ENCODE measurements at regions not wholly inside any gene's neighbourhood (a gene's known extent, or its start where the extent isn't known, plus 50 kb on each side); places are given as distances from the start of the nearest gene placed in this dataset.

DNA sequence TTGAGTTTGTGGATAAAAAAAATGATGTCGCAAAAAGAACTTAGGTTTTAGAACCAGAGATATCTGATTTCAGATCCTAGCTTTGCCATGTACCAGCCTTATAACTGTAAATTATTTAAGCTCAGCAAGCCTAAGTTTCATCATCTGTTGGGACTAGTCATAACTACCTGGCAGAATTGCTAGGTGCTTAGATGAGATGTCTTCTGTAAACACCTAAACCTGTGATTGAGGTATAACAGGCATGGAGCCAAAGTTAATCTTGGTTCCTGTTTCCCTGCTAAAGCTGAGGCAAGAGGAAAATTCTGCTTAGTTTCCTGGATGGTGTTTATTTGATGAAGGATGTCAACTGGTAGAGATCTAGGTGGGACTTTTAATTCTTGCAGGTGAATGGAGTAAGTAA, 331.3 kb upstream of the RBMS3 start:
- Histone ChIP-seq H3K9me3 (ENCODE audit: control insufficient read depth, low read length) (no peaks in the 10 kb centered on the region), H3K27ac (ENCODE audit: low read length) (no peak overlapping the region), H3K4me3 (ENCODE audit: low read length) (no peak overlapping the region), H3K27me3 (ENCODE audit: control insufficient read depth, insufficient read depth) (no peaks in the 10 kb centered on the region), H3K4me1 (ENCODE audit: control insufficient read depth, insufficient read depth, low read length) (no peaks in the 10 kb centered on the region)
- DNase-seq = no peak
- ATAC-seq = no peak
- intact Hi-C loops (cut with DNase I) = no loop called here
- WGBS = 91% methylated on average over 1 of the region's 1 CpG

DNA sequence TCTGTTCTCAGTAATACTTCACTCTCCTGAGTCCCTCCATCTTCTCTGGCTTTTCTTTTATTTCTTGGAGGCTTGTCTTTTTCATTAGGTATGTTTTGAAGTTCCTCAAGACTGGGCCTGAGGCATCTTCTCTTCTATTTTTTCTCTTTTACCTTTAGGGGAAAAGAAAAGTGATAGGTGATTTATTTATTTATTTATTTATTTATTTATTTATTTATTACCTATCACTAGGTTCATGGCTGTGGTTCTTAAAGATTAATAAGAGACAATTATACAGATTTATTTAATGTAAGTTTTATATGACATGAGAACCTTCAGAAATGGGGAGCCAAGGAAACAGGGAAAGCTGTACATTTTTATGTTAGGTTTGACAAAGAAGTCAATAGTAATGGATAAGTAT, 330.3 kb upstream of the RBMS3 start:
- ATAC-seq (no peak), DNase-seq (no peak)
- no peak overlapping the region for H3K27ac ChIP-seq (ENCODE audit: low read length)
- H3K27me3 ChIP-seq (ENCODE audit: control insufficient read depth, insufficient read depth) = no peaks in the 10 kb centered on the region
- no peaks in the 10 kb centered on the region for H3K4me1 ChIP-seq (ENCODE audit: control insufficient read depth, insufficient read depth, low read length)
- intact Hi-C loops (cut with DNase I) = no loop called here
- no peak overlapping the region for H3K4me3 ChIP-seq (ENCODE audit: low read length)
- no peaks in the 10 kb centered on the region for H3K9me3 ChIP-seq (ENCODE audit: control insufficient read depth, low read length)

DNA sequence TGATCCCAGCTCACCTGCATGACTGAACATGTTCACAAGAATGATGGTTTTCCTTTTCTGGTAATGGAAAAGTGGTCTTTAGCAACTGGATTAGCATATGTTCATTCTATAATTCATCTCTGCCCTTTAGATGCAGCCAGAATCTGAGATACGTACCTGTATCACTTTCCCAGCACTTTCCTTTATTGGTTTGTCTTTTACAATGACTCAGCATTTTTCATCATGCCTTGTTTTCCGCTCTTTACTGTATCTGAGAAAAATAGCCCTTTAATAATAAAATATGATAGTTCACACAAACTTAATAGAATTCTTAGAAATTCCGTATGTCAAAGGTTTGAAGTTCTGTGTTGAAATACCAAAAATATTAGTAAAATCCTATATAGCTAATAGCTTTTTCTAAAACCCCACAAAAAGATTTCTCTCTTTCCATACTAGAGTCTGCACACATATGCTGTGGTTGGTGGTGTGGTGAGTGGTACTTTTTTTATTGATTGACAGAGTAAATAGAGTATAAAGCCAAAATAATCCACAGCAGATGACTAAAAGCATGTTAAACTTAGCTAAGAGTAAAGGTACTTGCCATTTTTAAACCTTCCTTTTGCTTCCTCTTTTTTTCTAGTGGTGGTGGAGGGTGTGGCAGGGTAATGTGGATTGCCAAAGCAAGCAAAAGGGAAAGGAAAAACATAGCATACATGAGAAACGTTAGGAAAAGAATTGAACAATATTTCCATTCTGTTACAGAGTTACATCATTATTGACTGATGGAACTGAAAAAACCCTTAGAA, 328.9 kb upstream of the RBMS3 start:
- DNase-seq (no peak), ATAC-seq (peak in 1 of 2 donors; percentile 28)
- intact Hi-C loops (cut with DNase I) = no loop called here

DNA sequence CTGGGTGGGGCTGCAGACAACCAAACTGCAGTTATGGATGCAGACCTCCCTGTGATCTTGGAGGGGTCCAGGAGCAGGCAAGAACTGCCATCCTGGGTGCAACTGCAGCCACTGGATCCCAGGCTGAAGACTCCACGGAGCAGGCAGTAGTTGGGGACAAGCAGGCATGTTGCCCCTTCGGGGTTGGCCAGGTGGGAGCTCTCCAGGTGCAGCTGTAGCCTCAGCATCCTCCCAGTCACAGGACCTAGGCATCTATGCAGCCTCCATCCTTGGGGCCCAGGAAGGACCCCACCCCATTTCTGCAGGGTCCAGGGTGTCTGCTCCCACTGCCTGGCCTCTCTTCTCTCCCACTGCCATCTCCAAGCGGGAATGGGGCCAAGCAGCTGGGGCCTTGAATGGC, 322.2 kb upstream of the RBMS3 start:
- Histone ChIP-seq H3K4me1 (ENCODE audit: control insufficient read depth, insufficient read depth, low read length) (no peaks in the 10 kb centered on the region), H3K9me3 (ENCODE audit: control insufficient read depth, low read length) (no peaks in the 10 kb centered on the region), H3K27me3 (ENCODE audit: control insufficient read depth, insufficient read depth) (no peaks in the 10 kb centered on the region), H3K4me3 (ENCODE audit: low read length) (no peak overlapping the region), H3K27ac (ENCODE audit: low read length) (no peak overlapping the region)
- WGBS = 90% methylated on average over 3 of the region's 3 CpGs
- peak in 1 of 3 donors; percentile 21 for DNase-seq
- intact Hi-C loops (cut with DNase I) = no loop called here
- no peak for ATAC-seq

More for the DNA sequence above, 328.9 kb upstream of the RBMS3 start:
- Histone ChIP-seq H3K9me3 (ENCODE audit: control insufficient read depth, low read length) (no peaks in the 10 kb centered on the region), H3K4me3 (ENCODE audit: low read length) (no peak overlapping the region), H3K4me1 (ENCODE audit: control insufficient read depth, insufficient read depth, low read length) (no peaks in the 10 kb centered on the region), H3K27me3 (ENCODE audit: control insufficient read depth, insufficient read depth) (no peaks in the 10 kb centered on the region), H3K27ac (ENCODE audit: low read length) (no peak overlapping the region)
- 73% methylated on average over 4 of the region's 4 CpGs for WGBS

DNA sequence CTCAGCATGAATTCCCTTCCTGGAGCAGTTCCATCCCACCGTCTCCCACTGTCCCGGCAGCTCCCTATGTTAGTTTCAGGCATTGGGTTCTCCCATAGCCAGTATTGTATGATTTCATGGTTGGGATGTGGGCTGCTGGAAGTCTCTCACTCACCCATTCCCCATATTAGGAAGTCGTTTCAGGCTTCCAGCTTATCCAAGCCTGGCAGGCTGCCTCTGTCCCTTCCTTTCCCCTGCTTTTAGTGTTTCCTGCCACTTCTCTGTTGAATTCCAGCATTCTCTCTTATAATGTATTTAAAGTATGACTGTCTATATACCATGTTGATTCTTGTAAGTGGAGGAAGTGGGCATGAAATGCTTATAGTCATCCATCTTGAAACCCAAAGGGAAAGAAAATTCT, 309.7 kb upstream of the RBMS3 start:
- intact Hi-C loops (cut with DNase I) = no loop called here
- no peaks in the 10 kb centered on the region for H3K4me1 ChIP-seq (ENCODE audit: control insufficient read depth, insufficient read depth, low read length)
- 29% methylated on average over 3 of the region's 3 CpGs for WGBS
- DNase-seq (no peak), ATAC-seq (no peak)
- no peak overlapping the region for H3K4me3 ChIP-seq (ENCODE audit: low read length)
- H3K9me3 ChIP-seq (ENCODE audit: control insufficient read depth, low read length) = no peaks in the 10 kb centered on the region
- no peak overlapping the region for H3K27ac ChIP-seq (ENCODE audit: low read length)
- no peaks in the 10 kb centered on the region for H3K27me3 ChIP-seq (ENCODE audit: control insufficient read depth, insufficient read depth)

DNA sequence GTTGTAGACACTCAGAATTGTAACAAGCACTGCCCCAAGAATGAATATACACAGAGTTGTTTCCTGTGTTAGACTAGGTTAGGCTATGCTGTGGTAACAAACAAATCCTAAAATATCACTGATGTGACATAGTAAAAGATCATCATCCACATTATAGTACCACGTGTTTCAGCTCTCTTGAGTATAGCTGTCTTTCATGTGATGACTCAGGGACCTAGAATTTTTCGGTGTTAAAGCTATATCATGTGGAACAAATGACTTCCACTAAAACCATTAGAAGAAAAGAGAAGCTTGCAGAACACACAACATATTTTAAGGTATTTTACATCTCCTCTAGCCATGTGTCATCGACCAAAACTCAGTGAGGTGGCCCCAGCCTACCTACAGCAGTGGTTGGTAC, 307.9 kb upstream of the RBMS3 start:
- Histone ChIP-seq H3K27ac (ENCODE audit: low read length) (no peak overlapping the region), H3K4me1 (ENCODE audit: control insufficient read depth, insufficient read depth, low read length) (no peaks in the 10 kb centered on the region), H3K9me3 (ENCODE audit: control insufficient read depth, low read length) (no peaks in the 10 kb centered on the region), H3K4me3 (ENCODE audit: low read length) (no peak overlapping the region), H3K27me3 (ENCODE audit: control insufficient read depth, insufficient read depth) (no peaks in the 10 kb centered on the region)
- intact Hi-C loops (cut with DNase I) = no loop called here
- 71% methylated on average over 3 of the region's 3 CpGs for WGBS
- DNase-seq (no peak), ATAC-seq (no peak)

DNA sequence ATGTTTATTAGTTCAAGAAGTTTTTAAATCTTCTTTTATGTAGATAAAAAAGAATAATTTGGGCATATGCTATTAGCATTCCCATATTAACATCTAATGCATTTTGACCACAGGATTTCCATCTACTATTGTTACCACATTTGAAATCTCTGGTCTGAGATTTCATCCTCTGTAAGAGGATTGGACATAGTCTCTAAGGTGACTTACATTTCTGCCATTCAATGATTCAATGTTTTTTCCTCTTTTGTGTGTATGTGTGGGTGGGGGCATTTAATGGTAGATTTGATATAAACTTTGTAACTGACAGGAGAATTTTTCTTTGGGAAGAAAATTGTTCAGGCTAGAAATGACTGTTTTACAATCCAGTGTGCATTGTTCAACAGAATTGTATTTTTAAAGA, 307.3 kb upstream of the RBMS3 start:
- intact Hi-C loops (cut with DNase I) = no loop called here
- H3K4me3 ChIP-seq (ENCODE audit: low read length) = no peak overlapping the region
- no peaks in the 10 kb centered on the region for H3K27me3 ChIP-seq (ENCODE audit: control insufficient read depth, insufficient read depth)

DNA sequence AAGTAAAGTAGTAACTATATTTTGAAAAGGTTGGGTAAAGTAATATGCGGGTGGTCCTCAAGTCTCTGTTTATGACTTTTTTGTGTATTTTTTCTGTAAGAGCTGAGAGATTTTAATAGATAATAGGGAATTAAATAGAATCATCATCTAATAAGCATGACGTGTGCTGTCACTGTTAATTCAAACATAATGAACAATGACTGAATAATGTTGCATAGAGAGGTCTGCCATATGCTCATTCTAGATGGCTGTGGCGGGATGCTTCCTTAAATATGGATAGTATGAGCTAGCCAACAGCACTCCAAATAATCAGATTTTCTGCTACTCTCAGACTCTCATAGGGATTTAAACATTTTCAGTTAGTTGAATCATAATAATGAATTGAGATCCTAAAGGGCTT, 302.8 kb upstream of the RBMS3 start:
- ATAC-seq (no peak), DNase-seq (no peak)
- H3K27me3 ChIP-seq (ENCODE audit: control insufficient read depth, insufficient read depth) = no peaks in the 10 kb centered on the region
- intact Hi-C loops (cut with DNase I) = no loop called here
- H3K4me3 ChIP-seq (ENCODE audit: low read length) = no peak overlapping the region
- H3K9me3 ChIP-seq (ENCODE audit: control insufficient read depth, low read length) = no peaks in the 10 kb centered on the region
- WGBS = 64% methylated on average over 3 of the region's 3 CpGs
- H3K27ac ChIP-seq (ENCODE audit: low read length) = no peak overlapping the region
- H3K4me1 ChIP-seq (ENCODE audit: control insufficient read depth, insufficient read depth, low read length) = no peaks in the 10 kb centered on the region

More for the DNA sequence above, 307.3 kb upstream of the RBMS3 start:
- no peak for DNase-seq
- Histone ChIP-seq H3K9me3 (ENCODE audit: control insufficient read depth, low read length) (no peaks in the 10 kb centered on the region), H3K27ac (ENCODE audit: low read length) (no peak overlapping the region), H3K4me1 (ENCODE audit: control insufficient read depth, insufficient read depth, low read length) (no peaks in the 10 kb centered on the region)
- ATAC-seq = no peak

DNA sequence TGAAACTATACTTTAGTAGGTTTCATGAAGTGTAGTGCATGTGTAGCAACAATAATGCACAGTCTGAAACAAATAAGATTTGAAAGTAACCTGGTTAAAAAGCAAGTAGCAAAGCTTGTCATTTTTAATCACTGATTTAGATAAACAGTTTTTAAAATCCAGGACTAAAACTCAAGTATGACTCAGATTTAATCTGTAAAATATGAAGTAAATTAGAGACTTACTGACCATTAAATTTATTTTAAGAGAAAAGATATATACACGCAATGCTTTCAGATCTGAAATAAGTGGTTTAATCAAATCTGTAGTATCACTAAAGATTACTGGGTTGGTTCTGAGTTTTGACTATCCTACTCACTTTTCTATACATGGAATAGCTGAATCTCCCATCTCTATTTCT, 300.7 kb upstream of the RBMS3 start:
- WGBS = 97% methylated on average over 1 of the region's 1 CpG
- H3K27ac ChIP-seq (ENCODE audit: low read length) = no peak overlapping the region
- ATAC-seq (no peak), DNase-seq (no peak)
- no peaks in the 10 kb centered on the region for H3K4me1 ChIP-seq (ENCODE audit: control insufficient read depth, insufficient read depth, low read length)
- H3K27me3 ChIP-seq (ENCODE audit: control insufficient read depth, insufficient read depth) = no peaks in the 10 kb centered on the region
- intact Hi-C loops (cut with DNase I) = no loop called here
- no peaks in the 10 kb centered on the region for H3K9me3 ChIP-seq (ENCODE audit: control insufficient read depth, low read length)
- no peak overlapping the region for H3K4me3 ChIP-seq (ENCODE audit: low read length)

DNA sequence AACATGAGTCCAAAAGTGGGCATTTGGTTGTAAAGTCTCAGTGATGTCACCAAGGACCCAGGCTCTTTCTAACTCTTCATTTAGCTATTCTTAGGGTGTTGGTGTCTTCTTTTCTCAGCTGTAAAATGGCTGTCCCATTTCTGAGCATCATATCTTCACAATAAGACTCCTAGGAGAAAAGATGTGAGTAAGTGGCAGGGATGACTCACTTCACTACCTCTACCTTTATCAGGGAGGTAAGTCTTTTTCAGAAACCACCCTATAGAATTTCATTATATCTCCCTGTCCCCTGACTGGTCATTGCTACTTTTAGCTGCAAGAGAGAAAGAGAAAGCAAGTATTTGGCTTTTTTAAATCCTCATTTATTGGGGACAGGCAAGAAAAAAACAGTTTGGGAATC, 300.2 kb upstream of the RBMS3 start:
- Histone ChIP-seq H3K27me3 (ENCODE audit: control insufficient read depth, insufficient read depth) (no peaks in the 10 kb centered on the region), H3K27ac (ENCODE audit: low read length) (no peak overlapping the region), H3K9me3 (ENCODE audit: control insufficient read depth, low read length) (no peaks in the 10 kb centered on the region), H3K4me3 (ENCODE audit: low read length) (no peak overlapping the region), H3K4me1 (ENCODE audit: control insufficient read depth, insufficient read depth, low read length) (no peaks in the 10 kb centered on the region)
- intact Hi-C loops (cut with DNase I) = no loop called here
- ATAC-seq = no peak
- DNase-seq = no peak

DNA sequence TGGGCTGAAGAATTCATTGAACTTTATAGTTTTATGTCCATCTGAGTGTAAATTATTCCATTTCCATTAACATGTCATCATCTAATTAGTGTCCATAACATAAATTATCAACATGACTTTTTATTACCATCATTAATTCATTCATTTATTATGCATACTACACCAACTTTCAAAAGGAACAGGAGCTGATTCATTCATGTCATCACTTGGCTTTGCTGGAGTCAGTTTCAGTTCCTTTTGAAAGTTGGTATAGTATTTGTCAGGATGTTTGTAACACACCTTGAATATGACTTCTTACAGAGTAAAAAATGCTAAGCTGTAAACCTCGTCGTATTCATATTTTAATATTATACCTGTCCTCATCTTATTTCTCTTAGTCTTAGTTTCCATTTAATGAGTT, 298.0 kb upstream of the RBMS3 start:
- Histone ChIP-seq H3K27ac (ENCODE audit: low read length) (no peak overlapping the region), H3K27me3 (ENCODE audit: control insufficient read depth, insufficient read depth) (no peaks in the 10 kb centered on the region), H3K4me3 (ENCODE audit: low read length) (no peak overlapping the region), H3K9me3 (ENCODE audit: control insufficient read depth, low read length) (no peaks in the 10 kb centered on the region), H3K4me1 (ENCODE audit: control insufficient read depth, insufficient read depth, low read length) (no peaks in the 10 kb centered on the region)
- WGBS = 93% methylated on average over 2 of the region's 2 CpGs
- no peak for ATAC-seq
- intact Hi-C loops (cut with DNase I) = no loop called here
- DNase-seq = no peak

DNA sequence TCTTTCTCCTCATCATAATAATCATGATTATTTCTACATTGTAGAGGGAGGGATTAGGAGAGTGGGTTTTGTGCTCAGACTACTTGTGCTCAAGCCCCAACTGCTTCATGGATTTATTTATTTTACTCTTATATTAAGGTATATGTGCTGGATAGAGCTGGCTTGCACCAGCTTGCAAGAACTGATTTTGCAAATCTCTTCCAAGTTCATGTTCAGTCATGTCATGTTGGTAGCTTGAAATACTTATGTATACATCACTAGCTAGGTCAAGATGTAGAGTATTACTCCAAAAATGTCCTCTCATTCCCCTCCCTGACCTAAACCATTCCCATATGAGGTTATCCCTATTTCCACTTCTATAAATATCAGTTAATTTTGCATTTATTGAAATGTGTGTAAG, 293.9 kb upstream of the RBMS3 start:
- DNase-seq (no peak), ATAC-seq (no peak)
- H3K4me3 ChIP-seq (ENCODE audit: low read length) = no peak overlapping the region
- no peaks in the 10 kb centered on the region for H3K4me1 ChIP-seq (ENCODE audit: control insufficient read depth, insufficient read depth, low read length)
- no peaks in the 10 kb centered on the region for H3K9me3 ChIP-seq (ENCODE audit: control insufficient read depth, low read length)
- H3K27ac ChIP-seq (ENCODE audit: low read length) = no peak overlapping the region
- intact Hi-C loops (cut with DNase I) = no loop called here
- no peaks in the 10 kb centered on the region for H3K27me3 ChIP-seq (ENCODE audit: control insufficient read depth, insufficient read depth)
